K562 (cell line): ENCODE measurements at regions not wholly inside any gene's neighbourhood (a gene's known extent, or its start where the extent isn't known, plus 50 kb on each side); places are given as distances from the start of the nearest gene placed in this dataset.
A peak's percentile ranks its signal among the peaks of the same experiment; 100 is the strongest.
"Not testable (repeated sequence)": the region's sequence is repeated elsewhere in the genome, so short reads cannot be mapped to it uniquely, and the experiment has no call there.

Source experiments
- ATAC-seq: fragments of 200-7000 bp; cut with Tn5 transposase; 3 replicates; pipeline ENCODE4 v1.9.1; 2020; ENCODE audit warnings: moderate library complexity
- BruUV-seq: library from RNA; stranded (reverse); fragments of 400-500 nt; replicated peaks from 2 replicates; lab custom pipeline; 2021; lab: Mats Ljungman, UMichigan
- CTCF ChIA-PET: fragments of 300-600 bp; formaldehyde crosslinking; extraction: SDS; loops from one replicate; lab custom pipeline; 2021; ENCODE audit warnings: low intra/inter-chr PET ratio; lab: Yijun Ruan, JAX
- POLR2A ChIA-PET: fragments of 300-600, 350-650 bp; sonication (Branson Sonifier 250); formaldehyde crosslinking; extraction: SDS; loops from one replicate; lab custom pipeline; 2021; ENCODE audit warnings: antibody characterized with exemption, inconsistent platforms; lab: Yijun Ruan, JAX
- DNase-seq, 4 experiments: peaks; one replicate each; pipeline versions ENCODE4 v3.0.0 to v3.0.0-alpha.2; 2011 to 2018; ENCODE audit warnings: low spot score in 3 of 4, mixed read lengths in 3 of 4; ENCODE audit errors: extremely low read depth in 1 of 4
- FAIRE-seq: peaks from 2 replicates; lab custom pipeline; 2011; peaks lifted over from hg19 to GRCh38; lab: Jason Lieb, UNC
- H2AFZ ChIP-seq: 2 replicates; pipeline ENCODE4 v1.6.0; 2011; ENCODE audit warnings: low read depth, low read length, control low read depth, inconsistent platforms
- H3K27ac ChIP-seq: fragments of 200-600 bp; 3 replicates; pipeline ENCODE4 v1.8.0; 2011; ENCODE audit warnings: low read depth, mild to moderate bottlenecking, control low read depth, inconsistent platforms, low read length, moderate library complexity, mixed read lengths; ENCODE audit errors: extremely low read depth
- H3K27me3 ChIP-seq, 2 experiments: fragments of 300-600 bp in 1 of 2; 2 replicates in 1 of 2; 3 replicates in 1 of 2; pipeline versions ENCODE4 v1.6.0 to v1.8.0; 2011; ENCODE audit warnings: inconsistent platforms in 2 of 2, low read length in 2 of 2, mild to moderate bottlenecking in 1 of 2, mixed read lengths in 1 of 2, moderate library complexity in 1 of 2; ENCODE audit not compliant: control insufficient read depth in 2 of 2, insufficient read depth in 2 of 2
- H3K36me3 ChIP-seq: fragments of 300-600 bp; 3 replicates; pipeline ENCODE4 v1.8.0; 2011; ENCODE audit warnings: mild to moderate bottlenecking, low read length, inconsistent platforms; ENCODE audit not compliant: control insufficient read depth, insufficient read depth
- H3K4me1 ChIP-seq, 2 experiments: fragments of 200-600 bp in 1 of 2; replicated peaks in 1 of 2; 2 replicates in 1 of 2; 3 replicates in 1 of 2; pipeline versions ENCODE4 v1.5.1 to v1.8.0; 2011; ENCODE audit warnings: inconsistent platforms in 2 of 2, low read length in 2 of 2, mild to moderate bottlenecking in 1 of 2, mixed read lengths in 1 of 2, moderate library complexity in 1 of 2; ENCODE audit not compliant: control insufficient read depth in 2 of 2, insufficient read depth in 2 of 2
- H3K4me2 ChIP-seq: 2 replicates; pipeline ENCODE4 v1.6.1; 2011; ENCODE audit warnings: low read length, control low read depth, inconsistent platforms, mixed read lengths; ENCODE audit not compliant: insufficient read depth
- H3K4me3 ChIP-seq: fragments of 200-600 bp; sonication (generic), shearing (Covaris generic); 2 replicates; pipeline ENCODE4 v1.5.1; 2016; ENCODE audit warnings: control low read depth, inconsistent platforms
- H3K79me2 ChIP-seq: fragments of 200-600 bp; 3 replicates; pipeline ENCODE4 v1.8.0; 2011; ENCODE audit warnings: low read length, inconsistent platforms; ENCODE audit not compliant: control insufficient read depth, insufficient read depth
- H3K9ac ChIP-seq, 2 experiments: 2 replicates each; pipeline versions ENCODE4 v1.6.0 to v1.6.1; 2011; ENCODE audit warnings: low read depth in 2 of 2, low read length in 2 of 2, control low read depth in 1 of 2, inconsistent platforms in 1 of 2, mild to moderate bottlenecking in 1 of 2, mixed read lengths in 1 of 2; ENCODE audit not compliant: insufficient read depth in 1 of 2
- H3K9me1 ChIP-seq: one replicate; pipeline ENCODE4 v1.6.0; 2011; ENCODE audit warnings: inconsistent platforms, mild to moderate bottlenecking, low read length, moderate library complexity; ENCODE audit not compliant: control insufficient read depth, insufficient read depth
- H3K9me3 ChIP-seq: replicated peaks from 2 replicates; pipeline ENCODE4 v1.5.1; 2011; ENCODE audit warnings: low read depth, low read length, inconsistent platforms; ENCODE audit not compliant: control insufficient read depth, insufficient read depth
- H4K20me1 ChIP-seq: replicated peaks from 2 replicates; pipeline ENCODE4 v1.6.1; 2011; ENCODE audit warnings: low read length, inconsistent platforms, mixed read lengths; ENCODE audit not compliant: control insufficient read depth, insufficient read depth
- CEBPG ChIP-seq, 3 experiments: fragments of 200-800 bp in 1 of 3; sonication (Bioruptor generic) in 1 of 3; sonication (generic) in 1 of 3; formaldehyde crosslinking in 1 of 3; IDR thresholded peaks in 2 of 3; conservative IDR thresholded peaks in 1 of 3; 2 replicates each; pipeline versions ENCODE4 v1.6.1 to v1.8.0; 2016 to 2022; ENCODE audit warnings: missing compliant biosample characterization in 2 of 3, missing genetic modification characterization in 2 of 3, mild to moderate bottlenecking in 1 of 3, missing genetic modification reagents in 1 of 3
- ELF1 ChIP-seq: fragments of 200-800 bp; sonication (Bioruptor generic); IDR thresholded peaks from 2 replicates; pipeline ENCODE4 v1.6.1; 2016; ENCODE audit warnings: missing genetic modification characterization, missing compliant biosample characterization
- GABPA ChIP-seq: fragments of 200-800 bp; sonication (Bioruptor generic); conservative IDR thresholded peaks from 2 replicates; pipeline ENCODE4 v1.6.1; 2016; ENCODE audit warnings: low read depth, missing genetic modification characterization, missing compliant biosample characterization
- NFIX ChIP-seq: fragments of 250-450 bp; sonication (Bioruptor Pico); IDR thresholded peaks from 2 replicates; pipeline ENCODE4 v1.4.0; 2020; ENCODE audit warnings: low read depth, mild to moderate bottlenecking, moderate library complexity
- NR1H2 ChIP-seq: sonication (generic); formaldehyde crosslinking; IDR thresholded peaks from 2 replicates; pipeline ENCODE4 v1.4.0; 2020; ENCODE audit warnings: mild to moderate bottlenecking, missing genetic modification reagents
- RFX1 ChIP-seq: fragments of 450-650 bp; IDR thresholded peaks from 2 replicates; pipeline ENCODE4 v1.6.1; 2016; ENCODE audit warnings: mild to moderate bottlenecking, moderate library complexity
- WGBS: fragments of 100-300 bp; shearing (Covaris generic); methylation state at CpG from one replicate; pipeline ENCODE4 v1.1.6; 2016; ENCODE audit warnings: low coverage, mixed read lengths; ENCODE audit not compliant: insufficient coverage; ENCODE audit errors: missing lambda C conversion rate; 5-methylcytosine and 5-hydroxymethylcytosine counted together
- in situ Hi-C: fragments of 300-500 bp; cut with MboI; formaldehyde crosslinking; loops from 4 replicates; pipeline ENCODE4 v1.15.0; 2018; ENCODE audit warnings: inconsistent platforms, mixed read lengths
- intact Hi-C: fragments of 100-400 bp; cut with micrococcal nuclease; formaldehyde crosslinking; loops from 2 replicates; pipeline ENCODE4 v1.14.2; 2022
- TF ChIP-seq, protein P1 (sequence below): fragments of 250-450 bp; sonication (Bioruptor Pico); IDR thresholded peaks from 2 replicates; pipeline ENCODE4 v1.8.0; 2022; ENCODE audit warnings: inconsistent platforms
- TF ChIP-seq, protein P2 (sequence below), 3 experiments: fragments of 200-800 bp in 1 of 3; fragments of 250-450 bp in 1 of 3; fragments of 450-650 bp in 1 of 3; sonication (Bioruptor Pico) in 1 of 3; sonication (Bioruptor generic) in 1 of 3; formaldehyde crosslinking in 1 of 3; IDR thresholded peaks; 2 replicates each; pipeline versions ENCODE4 v1.6.1 to v1.8.0; 2016 to 2022; ENCODE audit warnings: mild to moderate bottlenecking in 2 of 3, missing genetic modification characterization in 2 of 3, missing compliant biosample characterization in 1 of 3, moderate library complexity in 1 of 3

DNA sequence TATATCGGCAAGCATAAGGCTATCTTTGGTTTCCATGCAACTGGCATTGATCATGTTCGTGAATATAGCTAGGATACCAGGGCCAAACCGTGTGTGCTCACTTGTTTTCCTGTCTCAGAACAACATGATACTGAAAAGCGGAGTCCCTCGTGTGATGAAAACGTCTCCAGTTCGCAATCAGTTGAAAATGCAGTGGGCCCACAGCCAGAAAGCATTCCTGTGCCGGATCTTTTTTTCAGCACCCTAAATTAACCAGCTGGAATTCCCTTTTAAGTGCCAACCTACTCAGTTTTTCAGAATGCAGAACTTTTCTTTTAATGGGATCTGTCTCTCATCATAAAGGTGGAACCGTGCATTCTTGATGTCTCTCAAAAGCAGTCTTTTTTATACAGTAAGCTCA lies 130.8 kb upstream of the FRG1 start (continued):
- TF ChIP-seq, protein P1, sequence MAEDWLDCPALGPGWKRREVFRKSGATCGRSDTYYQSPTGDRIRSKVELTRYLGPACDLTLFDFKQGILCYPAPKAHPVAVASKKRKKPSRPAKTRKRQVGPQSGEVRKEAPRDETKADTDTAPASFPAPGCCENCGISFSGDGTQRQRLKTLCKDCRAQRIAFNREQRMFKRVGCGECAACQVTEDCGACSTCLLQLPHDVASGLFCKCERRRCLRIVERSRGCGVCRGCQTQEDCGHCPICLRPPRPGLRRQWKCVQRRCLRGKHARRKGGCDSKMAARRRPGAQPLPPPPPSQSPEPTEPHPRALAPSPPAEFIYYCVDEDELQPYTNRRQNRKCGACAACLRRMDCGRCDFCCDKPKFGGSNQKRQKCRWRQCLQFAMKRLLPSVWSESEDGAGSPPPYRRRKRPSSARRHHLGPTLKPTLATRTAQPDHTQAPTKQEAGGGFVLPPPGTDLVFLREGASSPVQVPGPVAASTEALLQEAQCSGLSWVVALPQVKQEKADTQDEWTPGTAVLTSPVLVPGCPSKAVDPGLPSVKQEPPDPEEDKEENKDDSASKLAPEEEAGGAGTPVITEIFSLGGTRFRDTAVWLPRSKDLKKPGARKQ (CRISPR knock-in tag): no peak
- no peak for TF ChIP-seq RFX1
- TF ChIP-seq NFIX (CRISPR knock-in tag): no peak
- no peak for TF ChIP-seq NR1H2 (CRISPR knock-in tag)

DNA sequence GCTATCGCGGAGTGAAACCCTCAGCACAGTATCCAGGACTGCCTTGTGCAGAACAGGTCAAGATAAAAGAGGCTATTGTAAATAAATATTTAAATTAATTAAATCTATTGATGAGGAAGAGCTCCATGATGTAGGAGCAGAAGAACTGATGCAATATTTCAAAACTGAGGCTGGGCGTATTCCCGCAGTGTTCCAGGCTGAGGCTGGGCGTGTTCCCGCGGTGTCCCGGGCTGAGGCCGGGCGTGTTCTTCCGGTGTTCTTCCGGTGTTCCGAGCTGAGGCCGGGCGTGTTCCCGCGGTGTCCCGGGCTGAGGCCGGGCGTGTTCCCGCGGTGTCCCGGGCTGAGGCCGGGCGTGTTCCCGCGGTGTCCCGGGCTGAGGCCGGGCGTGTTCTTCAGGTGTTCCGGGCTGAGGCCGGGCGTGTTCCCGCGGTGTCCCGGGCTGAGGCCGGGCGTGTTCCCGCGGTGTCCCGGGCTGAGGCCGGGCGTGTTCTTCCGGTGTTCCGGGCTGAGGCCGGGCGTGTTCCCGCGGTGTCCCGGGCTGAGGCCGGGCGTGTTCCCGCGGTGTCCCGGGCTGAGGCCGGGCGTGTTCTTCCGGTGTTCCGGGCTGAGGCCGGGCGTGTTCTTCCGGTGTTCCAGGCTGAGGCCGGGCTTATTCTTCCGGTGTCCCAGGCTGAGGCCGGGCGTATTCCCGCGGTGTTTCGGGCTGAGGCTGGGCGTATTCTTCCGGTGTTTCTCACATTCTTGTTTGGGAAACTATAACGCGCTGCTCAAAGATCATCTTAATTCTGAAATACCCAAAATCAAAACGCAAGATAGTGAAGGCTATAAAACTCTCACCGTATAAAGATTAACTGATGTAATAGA lies 130.1 kb upstream of the FRG1 start:
- H3K9ac ChIP-seq; DNase-seq; H3K4me3 ChIP-seq; BruUV-seq; CTCF ChIA-PET; H3K27ac ChIP-seq; H2AFZ ChIP-seq; intact Hi-C loops; in situ Hi-C loops; ATAC-seq; H3K4me1 ChIP-seq; H3K9me3 ChIP-seq; H3K27me3 ChIP-seq; H3K9me1 ChIP-seq; H3K79me2 ChIP-seq; H3K4me2 ChIP-seq; H4K20me1 ChIP-seq; H3K36me3 ChIP-seq; FAIRE-seq; TF ChIP-seq CEBPG (CRISPR knock-in tag; IDR thresholded peaks at IDR 0.05): not testable (repeated sequence)
- 30% methylated on average over 37 of the region's 75 CpGs for WGBS
- POLR2A ChIA-PET: interaction anchor here (0.6 to 0.7 kb wide), 2 partner anchors 12 to 18 kb away, joined by 3 read pairs; no protein-coding TSS in a partner anchor
- TF ChIP-seq ELF1 (tag): peak; percentile 42; the same call in 1 of the 2 replicates
- TF ChIP-seq GABPA (tag): 0 out of 2 replicates have a peak, but pooled peaks have one; percentile 17
- TF ChIP-seq CEBPG (tag; conservative IDR thresholded peaks at IDR 0.05 in 1 of 2, IDR thresholded peaks at IDR 0.05 in 1 of 2): 0 out of 4 replicates have a peak, but pooled peaks of 1 of the 2 experiments have one; percentile 57
- TF ChIP-seq, protein P2, sequence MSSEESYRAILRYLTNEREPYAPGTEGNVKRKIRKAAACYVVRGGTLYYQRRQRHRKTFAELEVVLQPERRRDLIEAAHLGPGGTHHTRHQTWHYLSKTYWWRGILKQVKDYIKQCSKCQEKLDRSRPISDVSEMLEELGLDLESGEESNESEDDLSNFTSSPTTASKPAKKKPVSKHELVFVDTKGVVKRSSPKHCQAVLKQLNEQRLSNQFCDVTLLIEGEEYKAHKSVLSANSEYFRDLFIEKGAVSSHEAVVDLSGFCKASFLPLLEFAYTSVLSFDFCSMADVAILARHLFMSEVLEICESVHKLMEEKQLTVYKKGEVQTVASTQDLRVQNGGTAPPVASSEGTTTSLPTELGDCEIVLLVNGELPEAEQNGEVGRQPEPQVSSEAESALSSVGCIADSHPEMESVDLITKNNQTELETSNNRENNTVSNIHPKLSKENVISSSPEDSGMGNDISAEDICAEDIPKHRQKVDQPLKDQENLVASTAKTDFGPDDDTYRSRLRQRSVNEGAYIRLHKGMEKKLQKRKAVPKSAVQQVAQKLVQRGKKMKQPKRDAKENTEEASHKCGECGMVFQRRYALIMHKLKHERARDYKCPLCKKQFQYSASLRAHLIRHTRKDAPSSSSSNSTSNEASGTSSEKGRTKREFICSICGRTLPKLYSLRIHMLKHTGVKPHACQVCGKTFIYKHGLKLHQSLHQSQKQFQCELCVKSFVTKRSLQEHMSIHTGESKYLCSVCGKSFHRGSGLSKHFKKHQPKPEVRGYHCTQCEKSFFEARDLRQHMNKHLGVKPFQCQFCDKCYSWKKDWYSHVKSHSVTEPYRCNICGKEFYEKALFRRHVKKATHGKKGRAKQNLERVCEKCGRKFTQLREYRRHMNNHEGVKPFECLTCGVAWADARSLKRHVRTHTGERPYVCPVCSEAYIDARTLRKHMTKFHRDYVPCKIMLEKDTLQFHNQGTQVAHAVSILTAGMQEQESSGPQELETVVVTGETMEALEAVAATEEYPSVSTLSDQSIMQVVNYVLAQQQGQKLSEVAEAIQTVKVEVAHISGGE (CRISPR knock-in tag; IDR thresholded peaks at IDR 0.05): peak in 1 of 3 experiments; percentile 64; a peak in 2 of 6 replicates
